GM12801 (cell line): ENCODE measurements at regions not wholly inside any gene's neighbourhood (a gene's known extent, or its start where the extent isn't known, plus 50 kb on each side); places are given as distances from the start of the nearest gene placed in this dataset.

Experiments
- TF ChIP-seq, protein P1 (sequence below): IDR thresholded peaks from one replicate; pipeline ENCODE4 v1.5.1; 2011; ENCODE audit warnings: control low read depth; ENCODE audit not compliant: insufficient read length; ENCODE audit errors: extremely low read depth

DNA sequence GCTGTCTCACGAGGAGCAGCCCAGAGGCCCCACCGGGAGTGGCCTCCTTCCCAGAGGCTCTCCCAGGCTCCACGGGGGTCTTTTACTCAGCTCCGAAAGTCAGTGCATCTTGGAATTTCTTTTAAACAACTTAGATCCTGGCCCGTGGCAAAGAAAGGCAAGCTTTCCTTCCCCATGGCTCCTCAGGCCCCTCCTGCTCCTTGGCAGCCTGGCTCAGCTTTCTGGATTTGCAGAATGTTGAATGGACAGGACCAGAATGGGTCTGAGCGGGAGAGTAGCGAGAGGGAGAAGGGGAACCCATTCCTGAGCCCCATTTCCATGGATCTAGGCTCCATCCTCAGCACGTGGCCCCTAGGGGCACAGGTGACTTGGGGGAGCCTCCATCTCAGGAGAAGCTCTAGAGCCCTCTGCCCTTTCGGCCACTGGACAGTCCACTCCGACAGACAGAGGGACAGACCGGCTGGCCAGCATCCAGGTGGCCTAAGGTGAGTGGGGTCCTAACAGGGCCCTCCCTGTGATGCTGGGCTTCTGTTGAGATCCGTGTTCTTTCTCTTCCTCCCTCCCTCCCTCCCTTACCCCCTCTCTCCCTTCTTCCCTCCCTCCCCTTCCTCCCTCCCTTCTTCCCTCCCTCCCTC is 173.9 kb upstream of the PPP1R26 start:
- TF ChIP-seq, protein P1, sequence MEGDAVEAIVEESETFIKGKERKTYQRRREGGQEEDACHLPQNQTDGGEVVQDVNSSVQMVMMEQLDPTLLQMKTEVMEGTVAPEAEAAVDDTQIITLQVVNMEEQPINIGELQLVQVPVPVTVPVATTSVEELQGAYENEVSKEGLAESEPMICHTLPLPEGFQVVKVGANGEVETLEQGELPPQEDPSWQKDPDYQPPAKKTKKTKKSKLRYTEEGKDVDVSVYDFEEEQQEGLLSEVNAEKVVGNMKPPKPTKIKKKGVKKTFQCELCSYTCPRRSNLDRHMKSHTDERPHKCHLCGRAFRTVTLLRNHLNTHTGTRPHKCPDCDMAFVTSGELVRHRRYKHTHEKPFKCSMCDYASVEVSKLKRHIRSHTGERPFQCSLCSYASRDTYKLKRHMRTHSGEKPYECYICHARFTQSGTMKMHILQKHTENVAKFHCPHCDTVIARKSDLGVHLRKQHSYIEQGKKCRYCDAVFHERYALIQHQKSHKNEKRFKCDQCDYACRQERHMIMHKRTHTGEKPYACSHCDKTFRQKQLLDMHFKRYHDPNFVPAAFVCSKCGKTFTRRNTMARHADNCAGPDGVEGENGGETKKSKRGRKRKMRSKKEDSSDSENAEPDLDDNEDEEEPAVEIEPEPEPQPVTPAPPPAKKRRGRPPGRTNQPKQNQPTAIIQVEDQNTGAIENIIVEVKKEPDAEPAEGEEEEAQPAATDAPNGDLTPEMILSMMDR: no peak

DNA sequence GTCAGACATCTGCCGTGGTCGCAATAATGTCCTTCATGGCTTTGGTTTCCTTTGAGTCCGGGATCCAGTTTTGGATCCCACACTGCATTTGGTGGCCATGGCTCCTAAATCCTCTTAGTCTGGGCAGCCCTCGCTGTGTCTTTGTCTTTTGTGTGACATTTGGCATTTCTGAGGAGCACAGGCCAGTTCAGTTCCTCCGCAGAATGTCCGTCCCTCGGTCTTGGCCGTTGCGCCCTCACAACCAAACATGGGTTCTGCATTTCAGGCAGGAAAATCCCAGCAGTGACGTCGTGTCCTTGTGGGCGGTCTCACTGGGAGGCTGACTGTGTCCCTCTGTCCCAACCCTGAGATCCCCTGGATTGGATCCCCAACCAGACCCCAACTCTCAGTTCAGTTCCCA is 172.9 kb upstream of the PPP1R26 start:
- TF ChIP-seq, protein P1: no peak

DNA sequence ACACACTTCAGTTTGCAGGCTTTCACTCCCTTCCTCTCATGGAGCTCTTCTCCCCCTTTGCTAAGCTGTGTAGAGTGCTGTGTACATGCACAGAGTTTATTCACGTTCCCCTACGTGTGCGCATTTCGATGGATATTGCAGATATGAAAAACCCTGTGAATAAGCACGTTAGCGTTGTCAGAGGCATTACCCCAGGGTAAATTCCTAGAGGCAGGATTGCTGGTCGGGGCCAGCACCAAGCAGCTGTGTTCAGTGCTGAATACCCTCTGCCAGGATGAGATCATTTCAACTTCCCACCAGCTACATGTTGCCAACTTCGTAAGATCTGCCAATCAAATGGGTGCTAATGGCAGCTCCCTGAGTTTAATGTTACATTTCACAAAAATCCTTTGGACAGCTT is 172.3 kb upstream of the PPP1R26 start:
- TF ChIP-seq, protein P1: no peak

DNA sequence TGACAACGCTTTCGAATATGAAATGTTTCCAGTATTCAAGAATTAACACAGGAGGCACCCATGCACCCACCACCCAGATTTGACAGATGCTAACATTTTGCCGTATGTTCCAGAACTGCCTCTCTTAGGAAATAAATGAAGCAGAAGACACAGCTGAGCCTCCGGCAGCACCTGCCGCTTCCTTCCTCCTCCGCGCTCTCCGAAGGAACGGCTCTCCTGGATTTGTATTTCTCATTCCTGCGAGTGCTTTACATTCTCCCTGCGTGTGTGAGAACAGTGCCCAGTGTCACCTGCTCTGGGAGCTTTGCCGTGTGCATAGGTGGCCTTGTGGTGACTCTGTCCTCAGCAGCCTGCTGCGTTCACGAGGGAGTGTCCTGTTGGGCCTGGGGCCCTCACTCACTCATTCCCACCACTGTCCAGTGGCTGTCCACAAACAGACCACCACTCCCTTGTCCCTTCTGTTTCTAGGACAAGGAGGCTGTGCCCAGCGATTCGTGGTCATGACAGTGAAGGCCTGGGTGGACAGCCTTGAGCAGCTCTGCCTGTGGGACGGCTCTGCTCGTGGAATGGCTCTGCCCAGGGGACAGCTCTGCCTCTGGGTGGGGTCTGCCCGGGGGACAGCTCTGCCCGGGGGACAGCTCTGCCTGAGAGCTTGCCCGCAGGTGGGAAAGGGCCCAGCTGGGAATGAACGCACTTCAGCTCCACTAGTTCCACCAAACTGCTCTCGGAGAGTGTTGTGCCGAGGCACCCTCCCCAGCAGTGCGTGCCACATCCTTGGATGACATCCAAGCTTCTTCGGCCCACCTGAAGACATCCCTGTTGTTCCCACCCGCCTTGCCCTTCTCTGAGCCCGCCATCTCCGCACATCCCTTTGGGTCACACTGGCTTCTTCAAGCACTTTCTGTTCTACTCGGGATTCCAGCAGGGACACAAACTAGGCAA is 170.5 kb upstream of the PPP1R26 start:
- TF ChIP-seq, protein P1: no peak

DNA sequence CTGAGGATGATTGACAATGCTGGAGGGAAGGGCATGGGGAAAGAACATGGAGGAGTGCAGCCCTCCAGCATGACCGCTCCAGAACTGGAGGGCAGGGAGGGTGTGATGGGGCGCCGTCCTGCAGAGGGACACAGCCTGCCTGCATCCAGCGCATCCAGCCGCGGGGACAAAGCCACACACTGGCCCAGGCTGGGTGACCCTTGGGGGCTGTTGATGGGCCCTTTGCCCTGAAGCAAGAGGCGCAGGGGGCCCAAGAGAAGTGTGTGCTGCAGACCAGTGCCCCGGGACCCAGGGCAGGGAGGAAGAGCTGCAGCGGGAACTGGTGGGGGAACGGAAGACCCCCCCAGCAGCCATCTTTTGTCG is 169.8 kb upstream of the PPP1R26 start:
- TF ChIP-seq, protein P1: no peak

DNA sequence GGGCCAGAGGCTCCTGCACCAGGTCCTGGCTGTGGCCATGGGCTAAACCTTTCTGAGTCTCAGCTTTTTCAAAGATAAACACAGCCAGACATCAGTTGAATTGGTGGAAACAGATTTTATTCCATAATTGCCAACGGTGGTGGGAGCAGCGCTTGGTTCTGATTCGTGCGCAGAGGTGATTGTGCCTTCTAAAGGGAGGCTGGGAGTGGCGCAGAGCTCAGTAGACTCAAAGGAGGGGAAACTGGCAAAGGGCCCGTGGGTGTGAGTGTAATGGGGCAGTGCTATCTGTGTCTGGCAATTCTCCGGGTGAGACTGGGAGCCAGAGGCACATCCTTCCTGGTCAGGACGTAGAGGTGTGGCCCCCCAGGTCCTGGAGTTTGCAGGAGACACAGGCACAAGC is 169.4 kb upstream of the PPP1R26 start:
- TF ChIP-seq, protein P1: no peak

DNA sequence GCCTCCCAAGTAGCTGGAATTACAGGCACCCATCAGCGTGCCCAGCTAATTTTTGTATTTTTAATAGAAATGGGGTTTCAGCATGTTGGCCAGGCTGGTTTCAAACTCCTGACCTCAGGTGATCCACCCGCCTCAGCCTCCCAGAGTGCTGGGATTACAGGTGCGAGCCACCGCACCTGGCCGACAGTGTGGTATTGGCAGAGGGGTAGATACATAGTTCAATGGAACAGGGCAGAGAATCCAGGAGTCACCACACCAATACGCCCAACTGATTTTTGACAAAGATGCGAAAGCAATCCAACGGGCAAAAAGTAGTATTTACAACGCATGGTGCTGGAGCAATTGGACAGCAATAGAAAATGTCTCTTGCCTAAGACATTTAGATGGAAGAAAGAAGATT is 164.0 kb upstream of the PPP1R26 start:
- TF ChIP-seq, protein P1: no peak
